ENCODE measurements at regions not wholly inside any gene's neighbourhood (a gene's known extent, or its start where the extent isn't known, plus 50 kb on each side); places are given as distances from the start of the nearest gene placed in this dataset.

DNA sequence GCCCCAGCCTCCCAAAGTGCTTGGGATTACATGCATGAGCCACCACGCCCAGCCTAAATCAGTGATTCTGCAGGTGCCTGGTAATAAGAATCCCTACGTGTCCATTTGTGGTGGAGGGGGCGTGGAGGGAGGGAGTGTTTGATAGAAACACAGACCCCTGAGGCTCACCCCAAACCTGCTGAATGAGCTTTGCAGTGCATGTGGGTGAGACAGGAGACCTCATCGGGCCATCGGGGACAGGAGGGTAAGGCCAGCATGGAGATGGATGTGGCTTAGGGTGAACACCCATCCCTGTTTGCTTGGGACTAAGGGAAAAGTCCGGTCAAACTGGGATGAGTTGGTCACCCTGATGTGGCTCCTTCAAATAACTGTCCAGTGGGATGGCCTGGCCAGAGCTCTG lies 71.3 kb upstream of the ALX4 start:
- TF ChIP-seq POLR2A (IDR thresholded peaks at IDR 0.05): no peak
- no peak for TF ChIP-seq CTCF (IDR thresholded peaks at IDR 0.05)
- TF ChIP-seq EP300 (IDR thresholded peaks at IDR 0.05): no peak
- no peak for TF ChIP-seq POLR2AphosphoS5 (IDR thresholded peaks at IDR 0.05)

Measured in stomach (tissue), 4 donors.